K562 (cell line): ENCODE measurements at regions not wholly inside any gene's neighbourhood (a gene's known extent, or its start where the extent isn't known, plus 50 kb on each side); places are given as distances from the start of the nearest gene placed in this dataset.

Experiments
- ATAC-seq: fragments of 200-7000 bp; cut with Tn5 transposase; 3 replicates; pipeline ENCODE4 v1.9.1; 2020; ENCODE audit warnings: moderate library complexity
- BruUV-seq: library from RNA; stranded (reverse); fragments of 400-500 nt; replicated peaks from 2 replicates; lab custom pipeline; 2021; lab: Mats Ljungman, UMichigan
- CTCF ChIA-PET: fragments of 300-600 bp; formaldehyde crosslinking; extraction: SDS; loops from one replicate; lab custom pipeline; 2021; ENCODE audit warnings: low intra/inter-chr PET ratio; lab: Yijun Ruan, JAX
- POLR2A ChIA-PET: fragments of 300-600, 350-650 bp; sonication (Branson Sonifier 250); formaldehyde crosslinking; extraction: SDS; loops from one replicate; lab custom pipeline; 2021; ENCODE audit warnings: antibody characterized with exemption, inconsistent platforms; lab: Yijun Ruan, JAX
- DNase-seq, 4 experiments: peaks; one replicate each; pipeline versions ENCODE4 v3.0.0 to v3.0.0-alpha.2; 2011 to 2018; ENCODE audit warnings: low spot score in 3 of 4, mixed read lengths in 3 of 4; ENCODE audit errors: extremely low read depth in 1 of 4
- FAIRE-seq: peaks from 2 replicates; lab custom pipeline; 2011; peaks lifted over from hg19 to GRCh38; lab: Jason Lieb, UNC
- H2AFZ ChIP-seq: 2 replicates; pipeline ENCODE4 v1.6.0; 2011; ENCODE audit warnings: low read depth, low read length, control low read depth, inconsistent platforms
- H3K27ac ChIP-seq: fragments of 200-600 bp; 3 replicates; pipeline ENCODE4 v1.8.0; 2011; ENCODE audit warnings: low read depth, mild to moderate bottlenecking, control low read depth, inconsistent platforms, low read length, moderate library complexity, mixed read lengths; ENCODE audit errors: extremely low read depth
- H3K27me3 ChIP-seq, 2 experiments: fragments of 300-600 bp in 1 of 2; 2 replicates in 1 of 2; 3 replicates in 1 of 2; pipeline versions ENCODE4 v1.6.0 to v1.8.0; 2011; ENCODE audit warnings: inconsistent platforms in 2 of 2, low read length in 2 of 2, mild to moderate bottlenecking in 1 of 2, mixed read lengths in 1 of 2, moderate library complexity in 1 of 2; ENCODE audit not compliant: control insufficient read depth in 2 of 2, insufficient read depth in 2 of 2
- H3K36me3 ChIP-seq: fragments of 300-600 bp; 3 replicates; pipeline ENCODE4 v1.8.0; 2011; ENCODE audit warnings: mild to moderate bottlenecking, low read length, inconsistent platforms; ENCODE audit not compliant: control insufficient read depth, insufficient read depth
- H3K4me1 ChIP-seq, 2 experiments: fragments of 200-600 bp in 1 of 2; replicated peaks in 1 of 2; 2 replicates in 1 of 2; 3 replicates in 1 of 2; pipeline versions ENCODE4 v1.5.1 to v1.8.0; 2011; ENCODE audit warnings: inconsistent platforms in 2 of 2, low read length in 2 of 2, mild to moderate bottlenecking in 1 of 2, mixed read lengths in 1 of 2, moderate library complexity in 1 of 2; ENCODE audit not compliant: control insufficient read depth in 2 of 2, insufficient read depth in 2 of 2
- H3K4me2 ChIP-seq: 2 replicates; pipeline ENCODE4 v1.6.1; 2011; ENCODE audit warnings: low read length, control low read depth, inconsistent platforms, mixed read lengths; ENCODE audit not compliant: insufficient read depth
- H3K4me3 ChIP-seq: fragments of 200-600 bp; sonication (generic), shearing (Covaris generic); 2 replicates; pipeline ENCODE4 v1.5.1; 2016; ENCODE audit warnings: control low read depth, inconsistent platforms
- H3K79me2 ChIP-seq: fragments of 200-600 bp; 3 replicates; pipeline ENCODE4 v1.8.0; 2011; ENCODE audit warnings: low read length, inconsistent platforms; ENCODE audit not compliant: control insufficient read depth, insufficient read depth
- H3K9ac ChIP-seq, 2 experiments: 2 replicates each; pipeline versions ENCODE4 v1.6.0 to v1.6.1; 2011; ENCODE audit warnings: low read depth in 2 of 2, low read length in 2 of 2, control low read depth in 1 of 2, inconsistent platforms in 1 of 2, mild to moderate bottlenecking in 1 of 2, mixed read lengths in 1 of 2; ENCODE audit not compliant: insufficient read depth in 1 of 2
- H3K9me1 ChIP-seq: one replicate; pipeline ENCODE4 v1.6.0; 2011; ENCODE audit warnings: inconsistent platforms, mild to moderate bottlenecking, low read length, moderate library complexity; ENCODE audit not compliant: control insufficient read depth, insufficient read depth
- H3K9me3 ChIP-seq: replicated peaks from 2 replicates; pipeline ENCODE4 v1.5.1; 2011; ENCODE audit warnings: low read depth, low read length, inconsistent platforms; ENCODE audit not compliant: control insufficient read depth, insufficient read depth
- H4K20me1 ChIP-seq: replicated peaks from 2 replicates; pipeline ENCODE4 v1.6.1; 2011; ENCODE audit warnings: low read length, inconsistent platforms, mixed read lengths; ENCODE audit not compliant: control insufficient read depth, insufficient read depth
- ARHGAP35 ChIP-seq: fragments of 450-650 bp; IDR thresholded peaks from 2 replicates; pipeline ENCODE4 v1.6.1; 2018; ENCODE audit not compliant: partially characterized antibody
- DDX20 ChIP-seq: fragments of 450-650 bp; IDR thresholded peaks from 2 replicates; pipeline ENCODE4 v1.6.1; 2016; ENCODE audit warnings: missing genetic modification characterization, low read depth, mild to moderate bottlenecking, missing compliant biosample characterization, moderate library complexity
- ESRRB ChIP-seq: fragments of 250-450 bp; sonication (Bioruptor Pico); IDR thresholded peaks from 2 replicates; pipeline ENCODE4 v1.5.0; 2020; ENCODE audit warnings: mild to moderate bottlenecking, moderate library complexity, borderline replicate concordance
- FOXK1 ChIP-seq: sonication (generic); formaldehyde crosslinking; IDR thresholded peaks from 2 replicates; pipeline ENCODE4 v1.8.0; 2022; ENCODE audit warnings: missing genetic modification reagents, mild to moderate bottlenecking, borderline replicate concordance
- HDAC1 ChIP-seq, 2 experiments: fragments of 450-650 bp; IDR thresholded peaks; 2 replicates each; pipeline ENCODE4 v1.6.1; 2016 to 2017; ENCODE audit warnings: inconsistent platforms in 1 of 2, mild to moderate bottlenecking in 1 of 2, moderate library complexity in 1 of 2
- ILF3 ChIP-seq: fragments of 450-650 bp; IDR thresholded peaks from 2 replicates; pipeline ENCODE4 v1.6.1; 2018; ENCODE audit warnings: antibody characterized with exemption, mild to moderate bottlenecking, moderate library complexity, borderline replicate concordance
- KHSRP ChIP-seq: fragments of 450-650 bp; IDR thresholded peaks from 2 replicates; pipeline ENCODE4 v1.6.1; 2017
- KLF6 ChIP-seq: fragments of 250-450 bp; sonication (Bioruptor Pico); IDR thresholded peaks from 2 replicates; pipeline ENCODE4 v1.4.0; 2020; ENCODE audit warnings: mild to moderate bottlenecking, moderate library complexity, borderline replicate concordance
- MIER1 ChIP-seq: fragments of 450-650 bp; IDR thresholded peaks from 2 replicates; pipeline ENCODE4 v1.6.1; 2016; ENCODE audit warnings: antibody characterized with exemption, mild to moderate bottlenecking, low read depth
- NFIC ChIP-seq: fragments of 450-650 bp; IDR thresholded peaks from 2 replicates; pipeline ENCODE4 v1.6.1; 2017; ENCODE audit warnings: mild to moderate bottlenecking, inconsistent platforms
- POLR2G ChIP-seq: fragments of 200-400 bp; formaldehyde crosslinking; IDR thresholded peaks from 2 replicates; pipeline ENCODE4 v1.6.1; 2017; ENCODE audit warnings: low read depth, mild to moderate bottlenecking, antibody characterized with exemption, low read length, moderate library complexity
- RBM15 ChIP-seq: fragments of 200-400 bp; formaldehyde crosslinking; IDR thresholded peaks from 2 replicates; pipeline ENCODE4 v1.6.1; 2018; ENCODE audit warnings: mild to moderate bottlenecking, low read length, moderate library complexity; ENCODE audit not compliant: insufficient read depth
- STAG1 ChIP-seq: sonication (generic); formaldehyde crosslinking; IDR thresholded peaks from 2 replicates; pipeline ENCODE4 v1.5.0; 2020; ENCODE audit warnings: missing genetic modification reagents, borderline replicate concordance
- TCFL5 ChIP-seq: fragments of 250-450 bp; sonication (Bioruptor Pico); conservative IDR thresholded peaks from 2 replicates; pipeline ENCODE4 v1.6.1; 2021; ENCODE audit warnings: mild to moderate bottlenecking, moderate library complexity, matching md5 sums
- TEAD2 ChIP-seq: fragments of 450-650 bp; IDR thresholded peaks from 2 replicates; pipeline ENCODE4 v1.6.1; 2016; ENCODE audit warnings: missing genetic modification characterization, control low read depth, missing compliant biosample characterization
- ZEB2 ChIP-seq: fragments of 450-650 bp; IDR thresholded peaks from 2 replicates; pipeline ENCODE4 v1.6.1; 2016
- ZNF133 ChIP-seq: fragments of 250-450 bp; sonication (Bioruptor Pico); IDR thresholded peaks from 2 replicates; pipeline ENCODE4 v1.4.0; 2020; ENCODE audit warnings: mild to moderate bottlenecking
- ZNF232 ChIP-seq: sonication (generic); formaldehyde crosslinking; IDR thresholded peaks from 2 replicates; pipeline ENCODE4 v1.8.0; 2022; ENCODE audit warnings: mild to moderate bottlenecking, missing genetic modification reagents
- WGBS: fragments of 100-300 bp; shearing (Covaris generic); methylation state at CpG from one replicate; pipeline ENCODE4 v1.1.6; 2016; ENCODE audit warnings: low coverage, mixed read lengths; ENCODE audit not compliant: insufficient coverage; ENCODE audit errors: missing lambda C conversion rate; 5-methylcytosine and 5-hydroxymethylcytosine counted together
- in situ Hi-C: fragments of 300-500 bp; cut with MboI; formaldehyde crosslinking; loops from 4 replicates; pipeline ENCODE4 v1.15.0; 2018; ENCODE audit warnings: inconsistent platforms, mixed read lengths
- intact Hi-C: fragments of 100-400 bp; cut with micrococcal nuclease; formaldehyde crosslinking; loops from 2 replicates; pipeline ENCODE4 v1.14.2; 2022
- TF ChIP-seq, protein P1 (sequence below): IDR thresholded peaks from 3 replicates; pipeline ENCODE4 v1.6.1; 2011; ENCODE audit warnings: borderline replicate concordance, mild to moderate bottlenecking; ENCODE audit not compliant: insufficient read length, insufficient read depth

DNA sequence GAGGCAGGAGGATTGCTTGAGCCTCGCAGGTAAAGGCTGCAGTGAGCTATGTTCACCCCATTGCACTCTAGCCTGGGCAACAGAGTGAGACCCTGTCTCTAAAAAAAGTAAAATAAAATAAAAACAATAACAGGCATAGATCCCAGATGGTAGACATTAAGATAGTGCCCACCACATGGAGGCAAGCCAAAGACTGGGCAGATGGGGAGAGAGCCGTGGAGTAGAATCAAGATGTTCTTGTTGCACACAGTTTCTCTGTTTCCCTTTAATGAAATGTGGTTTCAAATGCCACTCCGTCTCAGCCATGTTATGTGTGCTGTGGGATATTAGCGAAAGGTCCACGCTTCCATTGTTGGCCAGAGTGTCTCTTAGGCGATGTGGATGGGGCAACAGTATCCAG, 63.8 kb upstream of the TBL1X start:
- Histone ChIP-seq H3K4me2 (no peak overlapping the region), H3K79me2 (no peaks in the 10 kb centered on the region), H3K27me3 (peaks cover 3 to 17% of the 10 kb centered on the region in 2 experiments; a peak in 3 of 5 replicates), H4K20me1 (no peaks in the 10 kb centered on the region), H3K4me3 (no peak overlapping the region), H3K9me3 (no peaks in the 10 kb centered on the region), H3K9me1 (no peaks in the 10 kb centered on the region), H3K9ac (no peak overlapping the region), H3K27ac (no peak overlapping the region), H2AFZ (no peak overlapping the region), H3K36me3 (no peaks in the 10 kb centered on the region), H3K4me1 (no peaks in the 10 kb centered on the region)
- TF ChIP-seq TCFL5 (CRISPR knock-in tag) (no peak), ZNF232 (CRISPR knock-in tag) (no peak), RBM15 (no peak), KLF6 (no peak)
- ChIA-PET POLR2A (interaction anchor here (1.1 kb wide), 1 partner anchor 8 kb away, joined by 3 read pairs; no protein-coding TSS in a partner anchor), CTCF (no interaction called here)
- intact Hi-C loops (no loop called here), in situ Hi-C loops (no loop called here)
- ATAC-seq (no peak), DNase-seq (no peak), FAIRE-seq (no peak)
- WGBS = 11% methylated on average over 5 of the region's 6 CpGs
- BruUV-seq = no TSS peak

DNA sequence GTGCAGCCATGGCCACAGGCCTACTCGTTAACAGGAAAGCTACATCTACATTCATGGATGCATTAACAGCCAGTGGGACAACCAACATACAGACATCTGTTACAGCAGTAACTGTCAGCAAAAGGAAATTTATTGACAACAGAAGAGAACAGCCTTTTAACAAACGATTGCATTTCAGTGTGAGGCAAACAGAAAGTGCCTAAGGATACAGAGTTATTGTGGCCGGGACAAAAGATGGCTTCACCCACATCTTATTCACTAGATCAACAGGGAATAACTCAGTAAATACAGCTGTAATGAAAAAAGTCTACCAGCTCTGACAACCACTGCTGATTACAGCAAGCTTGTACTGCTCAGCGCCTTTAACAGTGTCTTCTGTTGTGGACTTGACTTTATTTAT, 61.5 kb upstream of the TBL1X start:
- WGBS = 8% methylated on average over 4 of the region's 4 CpGs

More for the DNA sequence above, 61.5 kb upstream of the TBL1X start:
- TF ChIP-seq POLR2G (no peak), ARHGAP35 (no peak), MIER1 (no peak), STAG1 (CRISPR knock-in tag) (no peak), HDAC1 (IDR thresholded peaks at IDR 0.05) (no peak), ILF3 (no peak), ZNF133 (no peak), TEAD2 (tag) (no peak), KHSRP (no peak), NFIC (no peak), DDX20 (tag) (no peak), FOXK1 (CRISPR knock-in tag) (no peak), ZEB2 (no peak), ESRRB (CRISPR knock-in tag) (no peak)
- TF ChIP-seq, protein P1, sequence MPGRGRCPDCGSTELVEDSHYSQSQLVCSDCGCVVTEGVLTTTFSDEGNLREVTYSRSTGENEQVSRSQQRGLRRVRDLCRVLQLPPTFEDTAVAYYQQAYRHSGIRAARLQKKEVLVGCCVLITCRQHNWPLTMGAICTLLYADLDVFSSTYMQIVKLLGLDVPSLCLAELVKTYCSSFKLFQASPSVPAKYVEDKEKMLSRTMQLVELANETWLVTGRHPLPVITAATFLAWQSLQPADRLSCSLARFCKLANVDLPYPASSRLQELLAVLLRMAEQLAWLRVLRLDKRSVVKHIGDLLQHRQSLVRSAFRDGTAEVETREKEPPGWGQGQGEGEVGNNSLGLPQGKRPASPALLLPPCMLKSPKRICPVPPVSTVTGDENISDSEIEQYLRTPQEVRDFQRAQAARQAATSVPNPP = no peak
- ATAC-seq (no peak), FAIRE-seq (no peak), DNase-seq (no peak)
- no peaks in the 10 kb centered on the region for H3K9me3 ChIP-seq
- ChIA-PET POLR2A (no interaction called here), CTCF (no interaction called here)
- H3K36me3 ChIP-seq = no peaks in the 10 kb centered on the region
- BruUV-seq = no TSS peak
- no peak overlapping the region for H3K9ac ChIP-seq
- H3K4me2 ChIP-seq = no peak overlapping the region
- H3K27ac ChIP-seq = no peak overlapping the region
- no peak overlapping the region for H2AFZ ChIP-seq
- peaks cover 3 to 17% of the 10 kb centered on the region in 2 experiments; a peak in 3 of 5 replicates for H3K27me3 ChIP-seq
- H3K4me1 ChIP-seq = no peaks in the 10 kb centered on the region
- H3K79me2 ChIP-seq = no peaks in the 10 kb centered on the region
- H3K4me3 ChIP-seq = no peak overlapping the region
- in situ Hi-C loops (no loop called here), intact Hi-C loops (no loop called here)
- H4K20me1 ChIP-seq = no peaks in the 10 kb centered on the region
- H3K9me1 ChIP-seq = no peaks in the 10 kb centered on the region
